Endothelial cell of umbilical vein (primary cell): ENCODE measurements at regions not wholly inside any gene's neighbourhood (a gene's known extent, or its start where the extent isn't known, plus 50 kb on each side); places are given as distances from the start of the nearest gene placed in this dataset.

ENCODE experiments used
- BruUV-seq: library from RNA; stranded (reverse); fragments of 400-500 nt; replicated peaks from 2 replicates; lab custom pipeline; 2021; lab: Mats Ljungman, UMichigan
- CTCF ChIA-PET: fragments of 300-600, 350-600 bp; sonication (Branson Sonifier 250); formaldehyde crosslinking; loops from one replicate; lab custom pipeline; 2021; ENCODE audit warnings: antibody characterized with exemption, inconsistent platforms; lab: Charles Lee
- POLR2A ChIA-PET: fragments of 300-600, 350-600 bp; sonication (Branson Sonifier 250); formaldehyde crosslinking; loops from one replicate; lab custom pipeline; 2021; ENCODE audit warnings: antibody characterized with exemption, inconsistent platforms; lab: Charles Lee
- DNase-seq: peaks from one replicate; pipeline ENCODE4 v3.0.0-alpha.2; 2011; ENCODE audit warnings: low read depth, low spot score
- FAIRE-seq: peaks from 2 replicates; lab custom pipeline; 2011; peaks lifted over from hg19 to GRCh38; lab: Jason Lieb, UNC
- H2AFZ ChIP-seq: 2 replicates; pipeline ENCODE4 v1.6.0; 2012; ENCODE audit warnings: low read depth, low read length, control low read depth, inconsistent platforms
- H3K27ac ChIP-seq: 2 replicates; pipeline ENCODE4 v1.5.1; 2011; ENCODE audit warnings: low read depth, mild to moderate bottlenecking, control low read depth, low read length, moderate library complexity; ENCODE audit not compliant: insufficient read depth
- H3K27me3 ChIP-seq, 2 experiments: 2 replicates each; pipeline versions ENCODE4 v1.6.0 to v1.6.1; 2011; ENCODE audit warnings: low read length in 2 of 2, mixed read lengths in 1 of 2; ENCODE audit not compliant: control insufficient read depth in 2 of 2, insufficient read depth in 2 of 2
- H3K36me3 ChIP-seq, 2 experiments: 2 replicates in 1 of 2; 3 replicates in 1 of 2; pipeline ENCODE4 v1.5.1; 2011; ENCODE audit warnings: low read length in 2 of 2, mild to moderate bottlenecking in 1 of 2, moderate library complexity in 1 of 2; ENCODE audit not compliant: control insufficient read depth in 2 of 2, insufficient read depth in 2 of 2; ENCODE audit errors: extremely low read depth in 1 of 2
- H3K4me1 ChIP-seq: 3 replicates; pipeline ENCODE4 v1.5.1; 2011; ENCODE audit warnings: mild to moderate bottlenecking, low read length; ENCODE audit not compliant: control insufficient read depth, insufficient read depth; ENCODE audit errors: extremely low read depth
- H3K4me2 ChIP-seq: 2 replicates; pipeline ENCODE4 v1.6.1; 2011; ENCODE audit warnings: low read length, control low read depth, mixed read lengths; ENCODE audit not compliant: insufficient read depth
- H3K4me3 ChIP-seq, 3 experiments: fragments of 200-600 bp in 1 of 3; sonication (generic), shearing (Covaris generic) in 1 of 3; replicated peaks in 1 of 3; 2 replicates each; pipeline ENCODE4 v1.5.1; 2011 to 2016; ENCODE audit warnings: control low read depth in 3 of 3, low read length in 3 of 3, mild to moderate bottlenecking in 2 of 3, inconsistent platforms in 1 of 3, low read depth in 1 of 3, moderate library complexity in 1 of 3; ENCODE audit not compliant: insufficient read depth in 1 of 3
- H3K79me2 ChIP-seq: 2 replicates; pipeline ENCODE4 v1.6.0; 2012; ENCODE audit warnings: low read length, inconsistent platforms; ENCODE audit not compliant: control insufficient read depth, insufficient read depth
- H3K9ac ChIP-seq: replicated peaks from 2 replicates; pipeline ENCODE3; 2011; ENCODE audit warnings: low read length, control low read depth; ENCODE audit not compliant: insufficient read depth; ENCODE audit errors: extremely low read depth
- H3K9me1 ChIP-seq: replicated peaks from 3 replicates; pipeline ENCODE4 v1.6.0; 2011; ENCODE audit warnings: mild to moderate bottlenecking, low read length; ENCODE audit not compliant: control insufficient read depth, insufficient read depth; ENCODE audit errors: extremely low read depth
- H3K9me3 ChIP-seq: replicated peaks from 2 replicates; pipeline ENCODE4 v1.5.1; 2012; ENCODE audit warnings: low read length, inconsistent platforms; ENCODE audit not compliant: control insufficient read depth, insufficient read depth
- H4K20me1 ChIP-seq: replicated peaks from 2 replicates; pipeline ENCODE3; 2011; ENCODE audit warnings: mild to moderate bottlenecking, low read length; ENCODE audit not compliant: control insufficient read depth, insufficient read depth; ENCODE audit errors: extremely low read depth
- EZH2 ChIP-seq: IDR thresholded peaks from 2 replicates; pipeline ENCODE4 v1.6.1; 2012; ENCODE audit warnings: borderline replicate concordance, low read depth, mild to moderate bottlenecking, moderate library complexity, low read length, inconsistent platforms; ENCODE audit not compliant: severe bottlenecking
- FOS ChIP-seq: IDR thresholded peaks from 2 replicates; pipeline ENCODE4 v1.6.1; 2011; ENCODE audit warnings: mild to moderate bottlenecking, low read length, moderate library complexity, borderline replicate concordance; ENCODE audit not compliant: insufficient read depth
- GATA2 ChIP-seq: IDR thresholded peaks from 2 replicates; pipeline ENCODE4 v1.7.0; 2011; ENCODE audit warnings: low read depth, mild to moderate bottlenecking, moderate library complexity, mixed read lengths, low read length; ENCODE audit not compliant: insufficient read length, insufficient read depth
- JUN ChIP-seq: IDR thresholded peaks from 2 replicates; pipeline ENCODE4 v1.6.1; 2011; ENCODE audit warnings: borderline replicate concordance, low read depth; ENCODE audit not compliant: insufficient read length, insufficient read depth
- MYC ChIP-seq: IDR thresholded peaks from one replicate; pipeline ENCODE4 v1.6.1; 2011; ENCODE audit warnings: mild to moderate bottlenecking, low read depth, low read length
- POLR2A ChIP-seq: IDR thresholded peaks from 2 replicates; pipeline ENCODE4 v1.6.1; 2012; ENCODE audit warnings: low read depth, mild to moderate bottlenecking, control low read depth, low read length
- POLR2AphosphoS5 ChIP-seq: IDR thresholded peaks from 2 replicates; pipeline ENCODE4 v1.6.1; 2012; ENCODE audit warnings: low read depth, mild to moderate bottlenecking, control low read depth, low read length, moderate library complexity; ENCODE audit not compliant: insufficient read depth
- dilution Hi-C: fragments of 300-500 bp; cut with MboI; formaldehyde crosslinking; loops from one replicate; pipeline ENCODE4 v1.15.0; 2019; ENCODE audit warnings: low sequenced_read_pairs; ENCODE audit not compliant: extremely low pct_ligation_motif_present
- intact Hi-C: fragments of 100-400 bp; cut with micrococcal nuclease; formaldehyde crosslinking; loops from one replicate; pipeline ENCODE4 v1.10.0; 2022
- TF ChIP-seq, protein P1 (sequence below), 2 donors: IDR thresholded peaks; 1 replicate in 1 of 2; 2 replicates in 1 of 2; pipeline ENCODE4 v1.5.1; 2011; ENCODE audit warnings: low read length in 2 of 2, mild to moderate bottlenecking in 2 of 2, moderate library complexity in 2 of 2, control low read depth in 1 of 2, inconsistent platforms in 1 of 2, low read depth in 1 of 2; ENCODE audit not compliant: insufficient read depth in 1 of 2; ENCODE audit errors: extremely low read depth in 1 of 2

DNA sequence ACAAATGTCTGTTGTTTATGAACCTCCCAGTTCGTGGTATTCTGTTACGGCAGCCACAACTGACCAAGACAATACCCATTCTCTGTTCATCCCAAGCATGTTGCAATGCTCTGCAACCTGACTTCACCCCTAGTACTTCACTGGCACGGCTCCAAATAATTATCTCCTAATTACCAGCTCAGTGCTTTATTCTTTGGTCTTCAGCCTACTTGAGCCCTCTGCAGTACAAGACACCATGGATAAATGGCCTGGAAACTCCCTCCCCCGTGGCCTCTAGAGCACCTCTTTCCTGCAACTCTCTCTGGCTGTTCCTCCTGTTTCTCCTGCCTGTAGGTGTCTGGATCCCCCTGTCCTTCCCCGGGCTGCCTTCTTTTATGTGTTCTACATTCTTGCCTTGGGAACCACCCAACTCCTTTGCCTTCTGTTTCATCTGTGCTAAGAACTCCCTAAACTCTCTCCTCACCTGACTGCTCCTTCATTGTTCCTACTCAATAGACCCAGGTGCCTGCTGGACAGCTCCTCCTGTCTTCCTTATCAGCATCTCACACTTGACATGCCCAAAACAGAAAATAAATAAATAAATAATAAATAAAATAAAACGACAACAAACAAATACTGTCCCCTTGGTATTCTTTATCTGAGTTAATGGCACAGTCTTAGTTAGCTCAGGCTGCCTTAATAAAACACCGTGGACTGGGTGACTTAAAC lies 200.4 kb upstream of the IPO5 start:
- intact Hi-C loops (no loop called here), dilution Hi-C loops (no loop called here)
- Histone ChIP-seq H3K9me3 (no peaks in the 10 kb centered on the region), H3K9me1 (no peaks in the 10 kb centered on the region), H3K27me3 (peaks cover 1 to 5% of the 10 kb centered on the region in 2 experiments), H3K4me3 (no peak overlapping the region), H3K4me1 (no peaks in the 10 kb centered on the region), H3K79me2 (no peaks in the 10 kb centered on the region), H3K9ac (no peak overlapping the region), H4K20me1 (no peaks in the 10 kb centered on the region), H3K36me3 (no peaks in the 10 kb centered on the region), H2AFZ (no peak overlapping the region), H3K4me2 (no peak overlapping the region), H3K27ac (no peak overlapping the region)
- DNase-seq = no peak
- FAIRE-seq = no peak
- ChIA-PET POLR2A (no interaction called here), CTCF (no interaction called here)
- BruUV-seq = no TSS peak
- TF ChIP-seq GATA2 (no peak), POLR2AphosphoS5 (no peak), EZH2 (no peak), POLR2A (no peak), FOS (no peak), JUN (no peak)

DNA sequence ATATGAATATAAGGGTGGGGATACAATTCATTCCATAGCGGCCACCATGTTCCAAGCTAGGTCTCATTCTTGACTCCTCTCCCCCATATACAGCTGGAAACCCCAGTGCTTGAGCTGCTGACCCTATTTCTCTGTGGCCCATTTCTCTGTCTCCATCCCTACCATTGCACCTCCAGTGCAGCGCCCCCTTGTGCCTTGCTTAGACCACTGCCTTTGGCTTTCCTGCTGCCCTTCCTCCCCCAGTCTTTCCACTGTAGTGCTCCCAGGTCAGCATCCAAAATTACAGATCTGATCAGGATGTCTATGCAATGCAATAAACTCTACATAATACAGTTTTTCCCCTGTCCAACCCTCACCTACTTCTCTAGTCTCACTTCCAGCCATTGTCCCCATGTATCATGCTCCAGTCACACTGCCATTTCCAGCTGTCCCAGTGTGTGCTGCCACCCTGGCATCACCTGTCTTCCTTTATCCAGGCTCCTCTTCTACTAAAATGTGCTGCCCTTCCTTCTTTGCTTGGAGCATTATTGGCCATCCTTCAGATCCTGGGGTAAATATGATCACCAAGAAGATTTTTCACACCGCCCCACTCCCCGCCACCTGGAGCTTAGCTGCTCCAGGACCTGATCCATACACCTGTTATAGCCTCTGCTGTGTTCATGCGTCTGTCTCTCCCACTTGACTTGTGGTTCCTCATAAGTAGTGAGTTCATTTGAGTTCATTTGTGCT lies 199.4 kb upstream of the IPO5 start:
- H4K20me1 ChIP-seq = no peaks in the 10 kb centered on the region
- H3K4me2 ChIP-seq = no peak overlapping the region
- dilution Hi-C loops (no loop called here), intact Hi-C loops (no loop called here)
- CTCF ChIA-PET = no interaction called here
- BruUV-seq = no TSS peak
- no peak overlapping the region for H3K9ac ChIP-seq
- FAIRE-seq (no peak), DNase-seq (no peak)
- H3K79me2 ChIP-seq = no peaks in the 10 kb centered on the region
- H3K9me1 ChIP-seq = no peaks in the 10 kb centered on the region
- H3K4me3 ChIP-seq = no peak overlapping the region
- no peak overlapping the region for H2AFZ ChIP-seq
- TF ChIP-seq EZH2 (no peak), JUN (no peak), MYC (no peak), GATA2 (no peak), POLR2AphosphoS5 (no peak), POLR2A (no peak)
- TF ChIP-seq, protein P1, sequence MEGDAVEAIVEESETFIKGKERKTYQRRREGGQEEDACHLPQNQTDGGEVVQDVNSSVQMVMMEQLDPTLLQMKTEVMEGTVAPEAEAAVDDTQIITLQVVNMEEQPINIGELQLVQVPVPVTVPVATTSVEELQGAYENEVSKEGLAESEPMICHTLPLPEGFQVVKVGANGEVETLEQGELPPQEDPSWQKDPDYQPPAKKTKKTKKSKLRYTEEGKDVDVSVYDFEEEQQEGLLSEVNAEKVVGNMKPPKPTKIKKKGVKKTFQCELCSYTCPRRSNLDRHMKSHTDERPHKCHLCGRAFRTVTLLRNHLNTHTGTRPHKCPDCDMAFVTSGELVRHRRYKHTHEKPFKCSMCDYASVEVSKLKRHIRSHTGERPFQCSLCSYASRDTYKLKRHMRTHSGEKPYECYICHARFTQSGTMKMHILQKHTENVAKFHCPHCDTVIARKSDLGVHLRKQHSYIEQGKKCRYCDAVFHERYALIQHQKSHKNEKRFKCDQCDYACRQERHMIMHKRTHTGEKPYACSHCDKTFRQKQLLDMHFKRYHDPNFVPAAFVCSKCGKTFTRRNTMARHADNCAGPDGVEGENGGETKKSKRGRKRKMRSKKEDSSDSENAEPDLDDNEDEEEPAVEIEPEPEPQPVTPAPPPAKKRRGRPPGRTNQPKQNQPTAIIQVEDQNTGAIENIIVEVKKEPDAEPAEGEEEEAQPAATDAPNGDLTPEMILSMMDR (IDR thresholded peaks at IDR 0.05; ENCODE audit: extremely low read depth in 1 of 2, insufficient read depth in 1 of 2, low read depth in 1 of 2, low read length in 2 of 2) = peak in 1 of 2 donors; percentile 16
- no peaks in the 10 kb centered on the region for H3K9me3 ChIP-seq
- H3K27ac ChIP-seq = no peak overlapping the region
- no peaks in the 10 kb centered on the region for H3K4me1 ChIP-seq
- peaks cover 1 to 5% of the 10 kb centered on the region in 2 experiments for H3K27me3 ChIP-seq
- POLR2A ChIA-PET = no interaction called here
- no peaks in the 10 kb centered on the region for H3K36me3 ChIP-seq
